Panc1 (cell line): ENCODE measurements at regions not wholly inside any gene's neighbourhood (a gene's known extent, or its start where the extent isn't known, plus 50 kb on each side); places are given as distances from the start of the nearest gene placed in this dataset.
"Not testable (repeated sequence)": the region's sequence is repeated elsewhere in the genome, so short reads cannot be mapped to it uniquely, and the experiment has no call there.

Source experiments
- ATAC-seq: fragments of 200-7000 bp; cut with Tn5 transposase; 2 replicates; pipeline ENCODE4 v1.9.1; 2020; ENCODE audit warnings: mild to moderate bottlenecking, moderate library complexity
- BruUV-seq: library from RNA; stranded (reverse); fragments of 400-500 nt; replicated peaks from 2 replicates; lab custom pipeline; 2021; lab: Mats Ljungman, UMichigan
- CTCF ChIA-PET: fragments of 300-600 bp; sonication (Branson Sonifier 250); formaldehyde crosslinking; loops from one replicate; lab custom pipeline; 2022; ENCODE audit warnings: antibody characterized with exemption; lab: Charles Lee
- POLR2A ChIA-PET: fragments of 300-600 bp; sonication (Branson Sonifier 250); formaldehyde crosslinking; loops from one replicate; lab custom pipeline; 2022; ENCODE audit warnings: antibody characterized with exemption; lab: Charles Lee
- DNase-seq: peaks from one replicate; pipeline ENCODE4 v3.0.0-alpha.2; 2010; ENCODE audit warnings: low read depth, low spot score
- H3K27ac ChIP-seq: 2 replicates; pipeline ENCODE4 v1.5.1; 2011; ENCODE audit warnings: mild to moderate bottlenecking, low read length, inconsistent platforms
- H3K27me3 ChIP-seq: fragments of 200-500 bp; sonication (Bioruptor generic); 2 replicates; pipeline ENCODE4 v1.6.0; 2014; ENCODE audit warnings: low read length, inconsistent platforms; ENCODE audit not compliant: control insufficient read depth, insufficient read depth
- H3K36me3 ChIP-seq: fragments of 200-500 bp; sonication (Bioruptor generic); 2 replicates; pipeline ENCODE4 v1.5.1; 2014; ENCODE audit warnings: inconsistent platforms, mild to moderate bottlenecking, low read length, moderate library complexity; ENCODE audit not compliant: control insufficient read depth, insufficient read depth
- H3K4me1 ChIP-seq: 2 replicates; pipeline ENCODE4 v1.5.1; 2011; ENCODE audit warnings: inconsistent platforms, mild to moderate bottlenecking, low read length, moderate library complexity; ENCODE audit not compliant: control insufficient read depth, insufficient read depth
- H3K4me3 ChIP-seq, 2 experiments: 2 replicates each; pipeline ENCODE4 v1.5.1; 2011 to 2012; ENCODE audit warnings: low read depth in 2 of 2, low read length in 2 of 2, mild to moderate bottlenecking in 2 of 2, inconsistent platforms in 1 of 2, moderate library complexity in 1 of 2
- H3K9me3 ChIP-seq: fragments of 200-500 bp; sonication (Bioruptor generic); 2 replicates; pipeline ENCODE4 v1.5.1; 2014; ENCODE audit warnings: low read depth, mild to moderate bottlenecking, inconsistent platforms, low read length, moderate library complexity; ENCODE audit not compliant: control insufficient read depth, insufficient read depth
- POLR2AphosphoS5 ChIP-seq: IDR thresholded peaks from 2 replicates; pipeline ENCODE4 v1.6.1; 2012; ENCODE audit warnings: mild to moderate bottlenecking, low read depth, low read length, moderate library complexity
- SIN3A ChIP-seq: IDR thresholded peaks from 2 replicates; pipeline ENCODE4 v1.6.1; 2012; ENCODE audit warnings: low read depth, mild to moderate bottlenecking, low read length, moderate library complexity, borderline replicate concordance; ENCODE audit not compliant: insufficient read depth
- TCF7L2 ChIP-seq: IDR thresholded peaks from 2 replicates; pipeline ENCODE4 v1.6.1; 2011; ENCODE audit warnings: mild to moderate bottlenecking, low read depth, low read length, inconsistent platforms
- in situ Hi-C: cut with HindIII; loops from 2 replicates; pipeline ENCODE4 v1.10.0; 2016; ENCODE audit warnings: low sequenced_read_pairs, low pct_unique_long_range_greater_than_20kb
- intact Hi-C: fragments of 100-400 bp; cut with micrococcal nuclease; formaldehyde crosslinking; loops from one replicate; pipeline ENCODE4 v1.10.0; 2022; ENCODE audit not compliant: unreplicated experiment
- TF ChIP-seq, protein P1 (sequence below), 2 experiments: IDR thresholded peaks; 2 replicates each; pipeline ENCODE4 v1.6.1; 2011 to 2012; ENCODE audit warnings: low read depth in 2 of 2, control low read depth in 1 of 2, low read length in 1 of 2, mild to moderate bottlenecking in 1 of 2, moderate library complexity in 1 of 2; ENCODE audit not compliant: insufficient read depth in 1 of 2
- TF ChIP-seq, protein P2 (sequence below): fragments of 450-650 bp; IDR thresholded peaks from 2 replicates; pipeline ENCODE4 v1.5.1; 2017; ENCODE audit warnings: mild to moderate bottlenecking

DNA sequence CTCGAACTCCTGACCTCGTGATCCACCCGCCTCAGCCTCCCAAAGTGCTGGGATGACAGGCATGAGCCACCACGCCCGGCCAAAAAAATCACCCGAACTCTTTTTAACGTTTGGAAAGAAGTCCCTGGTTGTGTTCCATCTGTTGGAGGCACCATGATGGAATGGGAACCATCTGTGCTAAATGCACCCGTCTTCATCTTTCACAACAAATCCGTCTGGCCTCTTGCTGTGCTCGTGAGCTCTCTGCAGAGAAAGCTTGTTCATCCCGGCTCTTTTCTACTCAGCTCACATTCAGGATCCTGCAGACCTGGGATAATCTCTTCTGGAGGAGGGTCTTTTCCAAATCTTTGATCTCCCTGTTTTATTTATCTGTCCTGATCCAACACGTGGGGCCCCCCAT is 188.8 kb downstream of the CRLF2 start:
- Histone ChIP-seq H3K27me3 (no peaks in the 10 kb centered on the region), H3K27ac (no peak overlapping the region), H3K4me3 (no peak overlapping the region), H3K36me3 (no peaks in the 10 kb centered on the region), H3K9me3 (no peaks in the 10 kb centered on the region), H3K4me1 (no peaks in the 10 kb centered on the region)
- in situ Hi-C loops (no loop called here), intact Hi-C loops (no loop called here)
- TF ChIP-seq, protein P1, sequence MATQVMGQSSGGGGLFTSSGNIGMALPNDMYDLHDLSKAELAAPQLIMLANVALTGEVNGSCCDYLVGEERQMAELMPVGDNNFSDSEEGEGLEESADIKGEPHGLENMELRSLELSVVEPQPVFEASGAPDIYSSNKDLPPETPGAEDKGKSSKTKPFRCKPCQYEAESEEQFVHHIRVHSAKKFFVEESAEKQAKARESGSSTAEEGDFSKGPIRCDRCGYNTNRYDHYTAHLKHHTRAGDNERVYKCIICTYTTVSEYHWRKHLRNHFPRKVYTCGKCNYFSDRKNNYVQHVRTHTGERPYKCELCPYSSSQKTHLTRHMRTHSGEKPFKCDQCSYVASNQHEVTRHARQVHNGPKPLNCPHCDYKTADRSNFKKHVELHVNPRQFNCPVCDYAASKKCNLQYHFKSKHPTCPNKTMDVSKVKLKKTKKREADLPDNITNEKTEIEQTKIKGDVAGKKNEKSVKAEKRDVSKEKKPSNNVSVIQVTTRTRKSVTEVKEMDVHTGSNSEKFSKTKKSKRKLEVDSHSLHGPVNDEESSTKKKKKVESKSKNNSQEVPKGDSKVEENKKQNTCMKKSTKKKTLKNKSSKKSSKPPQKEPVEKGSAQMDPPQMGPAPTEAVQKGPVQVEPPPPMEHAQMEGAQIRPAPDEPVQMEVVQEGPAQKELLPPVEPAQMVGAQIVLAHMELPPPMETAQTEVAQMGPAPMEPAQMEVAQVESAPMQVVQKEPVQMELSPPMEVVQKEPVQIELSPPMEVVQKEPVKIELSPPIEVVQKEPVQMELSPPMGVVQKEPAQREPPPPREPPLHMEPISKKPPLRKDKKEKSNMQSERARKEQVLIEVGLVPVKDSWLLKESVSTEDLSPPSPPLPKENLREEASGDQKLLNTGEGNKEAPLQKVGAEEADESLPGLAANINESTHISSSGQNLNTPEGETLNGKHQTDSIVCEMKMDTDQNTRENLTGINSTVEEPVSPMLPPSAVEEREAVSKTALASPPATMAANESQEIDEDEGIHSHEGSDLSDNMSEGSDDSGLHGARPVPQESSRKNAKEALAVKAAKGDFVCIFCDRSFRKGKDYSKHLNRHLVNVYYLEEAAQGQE (IDR thresholded peaks at IDR 0.05; ENCODE audit: insufficient read depth in 1 of 2, low read depth in 2 of 2, low read length in 1 of 2), result no peak
- TF ChIP-seq, protein P2, sequence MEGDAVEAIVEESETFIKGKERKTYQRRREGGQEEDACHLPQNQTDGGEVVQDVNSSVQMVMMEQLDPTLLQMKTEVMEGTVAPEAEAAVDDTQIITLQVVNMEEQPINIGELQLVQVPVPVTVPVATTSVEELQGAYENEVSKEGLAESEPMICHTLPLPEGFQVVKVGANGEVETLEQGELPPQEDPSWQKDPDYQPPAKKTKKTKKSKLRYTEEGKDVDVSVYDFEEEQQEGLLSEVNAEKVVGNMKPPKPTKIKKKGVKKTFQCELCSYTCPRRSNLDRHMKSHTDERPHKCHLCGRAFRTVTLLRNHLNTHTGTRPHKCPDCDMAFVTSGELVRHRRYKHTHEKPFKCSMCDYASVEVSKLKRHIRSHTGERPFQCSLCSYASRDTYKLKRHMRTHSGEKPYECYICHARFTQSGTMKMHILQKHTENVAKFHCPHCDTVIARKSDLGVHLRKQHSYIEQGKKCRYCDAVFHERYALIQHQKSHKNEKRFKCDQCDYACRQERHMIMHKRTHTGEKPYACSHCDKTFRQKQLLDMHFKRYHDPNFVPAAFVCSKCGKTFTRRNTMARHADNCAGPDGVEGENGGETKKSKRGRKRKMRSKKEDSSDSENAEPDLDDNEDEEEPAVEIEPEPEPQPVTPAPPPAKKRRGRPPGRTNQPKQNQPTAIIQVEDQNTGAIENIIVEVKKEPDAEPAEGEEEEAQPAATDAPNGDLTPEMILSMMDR, result no peak
- no peak for TF ChIP-seq POLR2AphosphoS5
- no peak for TF ChIP-seq TCF7L2
- no peak for TF ChIP-seq SIN3A
- no peak for ATAC-seq
- no peak for DNase-seq
- BruUV-seq, result no TSS peak
- ChIA-PET POLR2A (no interaction called here), CTCF (no interaction called here)

DNA sequence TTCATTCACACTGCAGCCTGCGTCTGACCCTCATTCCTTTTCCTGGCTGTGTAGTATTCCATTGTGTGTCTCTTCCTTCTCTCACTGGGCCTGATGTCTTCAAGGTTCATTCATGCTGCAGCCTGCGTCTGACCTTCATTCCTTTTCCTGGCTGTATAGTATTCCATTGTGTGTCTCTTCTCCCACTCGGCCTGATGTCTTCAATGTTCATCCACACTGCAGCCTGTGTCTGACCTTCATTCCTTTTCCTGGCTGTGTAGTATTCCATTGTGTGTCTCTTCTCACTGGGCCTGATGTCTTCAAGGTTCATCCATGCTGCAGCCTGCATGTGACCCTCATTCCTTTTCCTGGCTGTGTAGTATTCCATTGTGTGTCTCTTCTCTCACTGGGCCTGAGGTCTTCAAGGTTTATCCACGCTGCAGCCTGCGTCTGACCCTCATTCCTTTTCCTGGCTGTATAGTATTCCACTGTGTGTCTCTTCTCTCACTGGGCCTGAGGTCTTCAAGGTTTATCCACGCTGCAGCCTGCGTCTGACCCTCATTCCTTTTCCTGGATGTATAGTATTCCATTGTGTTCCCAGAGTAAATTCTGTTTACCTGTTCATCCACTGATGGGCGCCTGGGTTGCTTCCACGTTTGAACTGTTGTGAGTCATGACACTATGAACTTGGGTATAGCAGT is 191.0 kb downstream of the CRLF2 start:
- H3K4me1 ChIP-seq, H3K4me3 ChIP-seq, H3K27me3 ChIP-seq, BruUV-seq, DNase-seq, in situ Hi-C loops, POLR2A ChIA-PET, H3K36me3 ChIP-seq, H3K9me3 ChIP-seq, CTCF ChIA-PET, intact Hi-C loops, H3K27ac ChIP-seq, ATAC-seq: not testable (repeated sequence)

DNA sequence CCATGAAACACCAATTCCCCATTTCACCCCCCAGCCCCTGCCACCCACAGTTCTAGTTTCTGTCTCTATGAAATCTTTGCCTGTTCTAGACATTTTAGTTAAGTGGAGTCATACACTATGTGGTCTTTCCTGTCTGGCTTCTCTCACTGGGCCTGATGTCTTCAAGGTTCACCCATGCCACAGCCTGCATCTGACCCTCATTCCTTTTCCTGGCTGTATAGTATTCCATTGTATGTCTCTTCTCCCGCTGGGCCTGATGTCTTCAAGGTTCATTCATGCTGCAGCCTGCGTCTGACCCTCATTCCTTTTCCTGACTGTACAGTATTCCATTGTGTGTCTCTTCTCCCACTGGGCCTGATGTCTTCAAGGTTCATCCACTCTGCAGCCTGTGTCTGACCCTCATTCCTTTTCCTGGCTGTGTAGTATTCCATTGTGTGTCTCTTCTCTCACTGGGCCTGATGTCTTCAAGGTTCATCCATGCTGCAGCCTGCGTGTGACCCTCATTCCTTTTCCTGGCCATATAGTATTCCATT is 191.7 kb downstream of the CRLF2 start:
- in situ Hi-C loops, result no loop called here
- intact Hi-C loops, result no loop called here
- CTCF ChIA-PET, result no interaction called here

More for the DNA sequence above, 191.7 kb downstream of the CRLF2 start:
- ATAC-seq (no peak), DNase-seq (no peak)
- POLR2A ChIA-PET, result no interaction called here
- no peak overlapping the region for H3K4me3 ChIP-seq
- BruUV-seq, result no TSS peak
- no peaks in the 10 kb centered on the region for H3K36me3 ChIP-seq
- H3K4me1 ChIP-seq, result no peaks in the 10 kb centered on the region
- H3K9me3 ChIP-seq, result no peaks in the 10 kb centered on the region
- H3K27ac ChIP-seq, result no peak overlapping the region
- TF ChIP-seq POLR2AphosphoS5 (no peak), SIN3A (no peak), TCF7L2 (no peak)
- TF ChIP-seq, protein P1 (IDR thresholded peaks at IDR 0.05; ENCODE audit: insufficient read depth in 1 of 2, low read depth in 2 of 2, low read length in 1 of 2), result no peak
- TF ChIP-seq, protein P2, result no peak
- no peaks in the 10 kb centered on the region for H3K27me3 ChIP-seq
